ENCODE measurements at regions not wholly inside any gene's neighbourhood (a gene's known extent, or its start where the extent isn't known, plus 50 kb on each side); places are given as distances from the start of the nearest gene placed in this dataset.

DNA sequence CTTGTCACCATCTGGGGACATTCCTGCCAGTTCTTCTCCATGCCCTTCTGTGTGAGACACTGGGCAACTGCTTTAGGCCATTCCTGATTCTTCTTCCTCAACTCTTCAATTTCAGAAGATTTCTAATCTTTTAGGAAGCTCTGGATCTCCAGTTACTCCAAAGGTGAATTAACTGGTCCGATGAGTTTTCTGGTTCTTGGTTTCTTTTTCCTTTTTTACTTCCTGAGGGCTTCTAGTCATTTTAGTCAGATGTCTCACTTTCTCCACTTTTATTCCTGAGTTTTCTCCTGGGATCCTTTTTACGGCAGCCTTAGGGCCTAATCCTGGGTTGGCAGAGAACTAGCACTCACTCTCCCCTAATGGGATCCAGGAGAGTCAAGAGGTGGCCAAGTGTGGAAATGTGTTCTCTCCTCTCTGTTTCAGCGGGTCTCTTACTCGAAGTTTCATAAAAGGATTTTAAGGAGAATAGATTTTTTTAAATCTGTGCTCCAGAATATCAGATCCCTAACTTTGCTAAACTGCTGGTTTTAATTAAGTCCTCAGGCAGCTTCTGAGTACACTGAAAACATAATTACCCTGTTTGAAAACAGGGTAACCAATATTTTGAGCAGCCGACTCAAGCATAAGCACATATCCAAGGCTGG, 107.6 kb downstream of the RMI2 start:
- TF ChIP-seq, protein P1, sequence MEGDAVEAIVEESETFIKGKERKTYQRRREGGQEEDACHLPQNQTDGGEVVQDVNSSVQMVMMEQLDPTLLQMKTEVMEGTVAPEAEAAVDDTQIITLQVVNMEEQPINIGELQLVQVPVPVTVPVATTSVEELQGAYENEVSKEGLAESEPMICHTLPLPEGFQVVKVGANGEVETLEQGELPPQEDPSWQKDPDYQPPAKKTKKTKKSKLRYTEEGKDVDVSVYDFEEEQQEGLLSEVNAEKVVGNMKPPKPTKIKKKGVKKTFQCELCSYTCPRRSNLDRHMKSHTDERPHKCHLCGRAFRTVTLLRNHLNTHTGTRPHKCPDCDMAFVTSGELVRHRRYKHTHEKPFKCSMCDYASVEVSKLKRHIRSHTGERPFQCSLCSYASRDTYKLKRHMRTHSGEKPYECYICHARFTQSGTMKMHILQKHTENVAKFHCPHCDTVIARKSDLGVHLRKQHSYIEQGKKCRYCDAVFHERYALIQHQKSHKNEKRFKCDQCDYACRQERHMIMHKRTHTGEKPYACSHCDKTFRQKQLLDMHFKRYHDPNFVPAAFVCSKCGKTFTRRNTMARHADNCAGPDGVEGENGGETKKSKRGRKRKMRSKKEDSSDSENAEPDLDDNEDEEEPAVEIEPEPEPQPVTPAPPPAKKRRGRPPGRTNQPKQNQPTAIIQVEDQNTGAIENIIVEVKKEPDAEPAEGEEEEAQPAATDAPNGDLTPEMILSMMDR (IDR thresholded peaks at IDR 0.05), result no peak
- TF ChIP-seq POLR2A (IDR thresholded peaks at IDR 0.05; ENCODE audit: low read depth) (no peak), POLR2AphosphoS5 (IDR thresholded peaks at IDR 0.05) (no peak)

All from esophagus muscularis mucosa (tissue), 3 donors.